Activated CD8-positive, alpha-beta T cell treated with anti-CD3 and anti-CD28 coated beads for 36 hours (primary cell): ENCODE measurements at regions not wholly inside any gene's neighbourhood (a gene's known extent, or its start where the extent isn't known, plus 50 kb on each side); places are given as distances from the start of the nearest gene placed in this dataset.
"Not testable (repeated sequence)": the region's sequence is repeated elsewhere in the genome, so short reads cannot be mapped to it uniquely, and the experiment has no call there.

Experiments
- ATAC-seq: fragments of 200-7000 bp; cut with Tn5 transposase; one replicate; pipeline ENCODE4 v1.10.0; 2021; ENCODE audit warnings: mild to moderate bottlenecking, moderate library complexity
- CTCF ChIA-PET: fragments of 350-600 bp; sonication (Branson Sonifier 250); formaldehyde crosslinking; loops from one replicate; lab custom pipeline; 2021; ENCODE audit warnings: antibody characterized with exemption; lab: Charles Lee
- POLR2A ChIA-PET: fragments of 350-600 bp; sonication (Branson Sonifier 250); formaldehyde crosslinking; loops from one replicate; lab custom pipeline; 2021; ENCODE audit warnings: antibody characterized with exemption; lab: Charles Lee
- DNase-seq: peaks from one replicate; pipeline ENCODE4 v3.0.0-alpha.2; 2020
- H3K27ac Mint-ChIP-seq: one replicate; pipeline ENCODE4 v1.8.0; 2021; ENCODE audit warnings: mild to moderate bottlenecking, mixed read lengths
- H3K27me3 Mint-ChIP-seq: one replicate; pipeline ENCODE4 v1.8.0; 2021; ENCODE audit warnings: mixed read lengths
- H3K36me3 Mint-ChIP-seq: one replicate; pipeline ENCODE4 v1.8.0; 2021; ENCODE audit warnings: low read depth, mixed read lengths
- H3K4me1 Mint-ChIP-seq: one replicate; pipeline ENCODE4 v1.8.0; 2021; ENCODE audit warnings: low read depth, mixed read lengths
- H3K4me3 Mint-ChIP-seq: one replicate; pipeline ENCODE4 v1.8.0; 2021; ENCODE audit warnings: mild to moderate bottlenecking, moderate library complexity, mixed read lengths
- H3K9me3 Mint-ChIP-seq: one replicate; pipeline ENCODE4 v1.8.0; 2021; ENCODE audit warnings: mixed read lengths
- intact Hi-C: fragments of 100-400 bp; cut with micrococcal nuclease; formaldehyde crosslinking; loops from one replicate; pipeline ENCODE4 v1.10.0; 2022
- TF ChIP-seq, protein P1 (sequence below): fragments of 200-600 bp; IDR thresholded peaks from one replicate; pipeline ENCODE4 v1.8.0; 2022; ENCODE audit warnings: antibody characterized with exemption, mild to moderate bottlenecking

DNA sequence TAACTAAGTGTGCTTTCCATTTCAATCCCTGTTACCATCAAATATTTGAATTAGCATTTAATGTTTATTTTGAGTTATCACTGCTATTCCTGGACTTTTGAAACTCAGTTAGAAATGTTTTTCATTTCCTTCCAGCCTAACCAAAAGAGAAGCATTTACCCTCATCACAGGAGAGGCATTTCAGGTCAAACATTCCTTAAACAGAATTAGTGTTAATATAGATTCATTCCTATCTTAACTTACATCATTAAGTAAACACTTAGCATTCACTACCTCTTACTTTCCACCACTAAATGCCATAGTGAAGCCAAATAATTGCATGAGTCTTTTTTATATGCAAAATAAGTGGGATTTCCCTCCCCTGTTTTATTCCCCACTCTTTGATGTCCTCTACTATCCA lies 136.6 kb upstream of the OR13F1 start:
- ATAC-seq (no peak), DNase-seq (no peak)
- Mint-ChIP-seq H3K4me1 (no peaks in the 10 kb centered on the region), H3K36me3 (no peaks in the 10 kb centered on the region), H3K9me3 (no peaks in the 10 kb centered on the region), H3K27me3 (no peaks in the 10 kb centered on the region), H3K4me3 (no peak overlapping the region), H3K27ac (no peak overlapping the region)
- ChIA-PET CTCF (no interaction called here), POLR2A (no interaction called here)
- TF ChIP-seq, protein P1, sequence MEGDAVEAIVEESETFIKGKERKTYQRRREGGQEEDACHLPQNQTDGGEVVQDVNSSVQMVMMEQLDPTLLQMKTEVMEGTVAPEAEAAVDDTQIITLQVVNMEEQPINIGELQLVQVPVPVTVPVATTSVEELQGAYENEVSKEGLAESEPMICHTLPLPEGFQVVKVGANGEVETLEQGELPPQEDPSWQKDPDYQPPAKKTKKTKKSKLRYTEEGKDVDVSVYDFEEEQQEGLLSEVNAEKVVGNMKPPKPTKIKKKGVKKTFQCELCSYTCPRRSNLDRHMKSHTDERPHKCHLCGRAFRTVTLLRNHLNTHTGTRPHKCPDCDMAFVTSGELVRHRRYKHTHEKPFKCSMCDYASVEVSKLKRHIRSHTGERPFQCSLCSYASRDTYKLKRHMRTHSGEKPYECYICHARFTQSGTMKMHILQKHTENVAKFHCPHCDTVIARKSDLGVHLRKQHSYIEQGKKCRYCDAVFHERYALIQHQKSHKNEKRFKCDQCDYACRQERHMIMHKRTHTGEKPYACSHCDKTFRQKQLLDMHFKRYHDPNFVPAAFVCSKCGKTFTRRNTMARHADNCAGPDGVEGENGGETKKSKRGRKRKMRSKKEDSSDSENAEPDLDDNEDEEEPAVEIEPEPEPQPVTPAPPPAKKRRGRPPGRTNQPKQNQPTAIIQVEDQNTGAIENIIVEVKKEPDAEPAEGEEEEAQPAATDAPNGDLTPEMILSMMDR, result no peak
- intact Hi-C loops, result no loop called here

DNA sequence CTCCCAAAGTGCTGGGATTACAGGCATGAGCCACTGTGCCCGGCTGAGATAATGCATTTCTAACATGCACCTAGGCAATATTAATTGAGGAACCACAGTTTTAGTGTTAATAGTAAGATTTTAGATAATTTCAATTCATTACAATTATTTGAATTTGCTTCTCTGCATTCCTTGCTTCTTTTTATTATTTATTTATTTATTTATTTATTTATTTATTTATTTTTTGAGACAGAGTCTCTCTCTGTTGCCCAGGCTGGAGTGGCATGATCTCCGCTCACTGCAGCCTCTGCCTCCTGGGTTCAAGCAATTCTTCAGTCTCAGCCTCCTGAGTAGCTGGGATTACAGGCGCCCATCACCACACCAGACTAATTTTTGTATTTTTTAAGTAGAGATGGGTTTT lies 135.7 kb upstream of the OR13F1 start:
- H3K27ac Mint-ChIP-seq, H3K9me3 Mint-ChIP-seq, H3K4me1 Mint-ChIP-seq, POLR2A ChIA-PET, H3K36me3 Mint-ChIP-seq, CTCF ChIA-PET, H3K4me3 Mint-ChIP-seq, DNase-seq, intact Hi-C loops, H3K27me3 Mint-ChIP-seq, ATAC-seq: not testable (repeated sequence)

DNA sequence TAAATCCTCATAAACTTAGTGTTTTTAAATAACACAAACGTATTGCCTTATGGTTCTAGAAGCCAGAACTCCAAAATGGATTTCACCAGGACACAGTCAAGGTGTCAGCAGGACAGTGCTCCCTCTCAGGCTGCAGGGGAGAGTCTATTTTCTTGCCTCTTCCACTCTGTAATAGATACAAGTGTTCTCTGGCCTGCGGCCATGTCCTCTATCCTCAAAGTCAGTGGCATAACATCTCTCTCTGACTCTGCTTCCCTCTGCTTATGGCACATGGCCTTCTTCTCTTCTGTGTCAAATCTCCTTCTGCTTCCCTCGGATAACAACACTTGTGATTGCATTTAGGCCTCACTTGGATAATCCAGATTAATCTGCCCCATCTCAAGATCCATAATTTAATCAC lies 129.4 kb upstream of the OR13F1 start:
- TF ChIP-seq, protein P1, result no peak
- Mint-ChIP-seq H3K9me3 (no peaks in the 10 kb centered on the region), H3K27me3 (no peaks in the 10 kb centered on the region), H3K4me1 (no peaks in the 10 kb centered on the region), H3K27ac (no peak overlapping the region), H3K36me3 (no peaks in the 10 kb centered on the region), H3K4me3 (no peak overlapping the region)
- intact Hi-C loops, result no loop called here
- ChIA-PET POLR2A (no interaction called here), CTCF (no interaction called here)
- DNase-seq, result no peak
- ATAC-seq, result no peak

DNA sequence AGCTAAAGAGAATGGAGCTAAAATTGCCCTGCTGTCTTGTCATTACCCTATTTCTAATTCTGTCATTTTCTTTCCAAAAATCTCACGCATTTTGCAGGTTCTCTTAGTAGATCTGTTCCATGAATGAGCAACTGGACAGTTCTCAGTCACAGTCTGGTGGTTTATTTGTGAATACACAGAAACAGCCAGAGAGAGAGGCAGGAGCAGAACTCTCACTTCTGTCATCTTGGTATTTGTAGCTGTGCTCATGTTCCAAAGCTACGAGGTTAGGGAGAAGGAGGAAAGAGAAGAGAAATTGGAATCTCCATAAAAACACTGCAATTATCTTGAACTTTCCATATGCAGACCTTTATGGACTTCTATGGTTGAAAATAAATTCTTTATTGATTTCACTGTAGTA lies 118.0 kb upstream of the OR13F1 start:
- ChIA-PET CTCF (interaction anchor here (0.9 to 2.1 kb wide), 7 partner anchors 10 to 986 kb away, joined by 3 to 6 read pairs (median 3); no protein-coding TSS in a partner anchor), POLR2A (no interaction called here)
- H3K36me3 Mint-ChIP-seq, result no peaks in the 10 kb centered on the region
- ATAC-seq (no peak), DNase-seq (no peak)
- H3K27ac Mint-ChIP-seq, result no peak overlapping the region
- no peaks in the 10 kb centered on the region for H3K4me1 Mint-ChIP-seq
- TF ChIP-seq, protein P1, result no peak
- no peak overlapping the region for H3K4me3 Mint-ChIP-seq
- H3K9me3 Mint-ChIP-seq, result no peaks in the 10 kb centered on the region
- no peaks in the 10 kb centered on the region for H3K27me3 Mint-ChIP-seq
- intact Hi-C loops, result loop anchor here (5.0 kb wide), 1 partner anchor 301 kb away; no protein-coding TSS in a partner anchor

DNA sequence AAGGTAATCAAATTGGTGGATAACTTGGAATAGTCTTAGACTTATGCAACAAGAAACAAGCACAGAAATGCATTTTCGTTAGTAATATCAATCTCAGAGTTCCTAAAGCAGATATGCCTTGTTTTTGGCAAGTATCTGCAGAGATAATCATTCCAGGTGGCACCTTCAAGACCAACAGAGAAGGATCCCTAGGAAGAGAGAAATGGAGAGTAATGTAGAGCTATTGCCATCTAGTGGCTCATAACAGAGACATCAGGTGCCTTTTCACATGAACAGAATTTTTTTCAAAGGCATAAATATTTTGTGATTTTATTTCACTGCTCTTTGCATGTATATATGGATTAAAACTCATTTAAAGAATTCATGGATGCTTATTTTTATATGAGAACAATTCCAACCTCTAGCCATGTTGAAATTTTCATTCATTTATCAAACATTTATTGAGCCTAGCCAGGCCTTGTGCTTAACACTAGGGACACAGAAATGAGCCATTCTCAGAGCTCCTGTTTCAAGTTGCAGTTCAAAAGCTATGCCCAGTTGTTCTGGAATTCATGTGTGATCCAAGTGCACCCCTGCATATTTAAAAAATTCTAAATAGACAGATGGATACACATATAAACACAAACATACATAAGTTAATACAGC lies 117.5 kb upstream of the OR13F1 start:
- Mint-ChIP-seq H3K4me3 (no peak overlapping the region), H3K27me3 (no peaks in the 10 kb centered on the region), H3K9me3 (no peaks in the 10 kb centered on the region), H3K36me3 (no peaks in the 10 kb centered on the region), H3K27ac (no peak overlapping the region), H3K4me1 (no peaks in the 10 kb centered on the region)
- no peak for DNase-seq
- CTCF ChIA-PET, result interaction anchor here (0.9 to 2.1 kb wide), 8 partner anchors 10 to 989 kb away, joined by 3 to 6 read pairs (median 3); no protein-coding TSS in a partner anchor
- TF ChIP-seq, protein P1, result peak; percentile 47
- POLR2A ChIA-PET, result no interaction called here
- ATAC-seq, result no peak
- intact Hi-C loops, result loop anchor here (5.0 kb wide), 1 partner anchor 301 kb away; no protein-coding TSS in a partner anchor
